Fibroblast of the aortic adventitia (primary cell): ENCODE measurements at regions not wholly inside any gene's neighbourhood (a gene's known extent, or its start where the extent isn't known, plus 50 kb on each side); places are given as distances from the start of the nearest gene placed in this dataset.

ENCODE experiments used
- DNase-seq: peaks from one replicate; pipeline ENCODE4 v3.0.0-alpha.2; 2010; ENCODE audit warnings: low read depth
- H3K4me3 ChIP-seq: 2 replicates; pipeline ENCODE4 v1.5.1; 2011; ENCODE audit warnings: low read depth, mild to moderate bottlenecking, control low read depth, low read length, moderate library complexity
- TF ChIP-seq, protein P1 (sequence below): IDR thresholded peaks from 2 replicates; pipeline ENCODE4 v1.5.1; 2011; ENCODE audit warnings: mild to moderate bottlenecking, low read length, control low read depth, inconsistent platforms; ENCODE audit not compliant: insufficient read depth

DNA sequence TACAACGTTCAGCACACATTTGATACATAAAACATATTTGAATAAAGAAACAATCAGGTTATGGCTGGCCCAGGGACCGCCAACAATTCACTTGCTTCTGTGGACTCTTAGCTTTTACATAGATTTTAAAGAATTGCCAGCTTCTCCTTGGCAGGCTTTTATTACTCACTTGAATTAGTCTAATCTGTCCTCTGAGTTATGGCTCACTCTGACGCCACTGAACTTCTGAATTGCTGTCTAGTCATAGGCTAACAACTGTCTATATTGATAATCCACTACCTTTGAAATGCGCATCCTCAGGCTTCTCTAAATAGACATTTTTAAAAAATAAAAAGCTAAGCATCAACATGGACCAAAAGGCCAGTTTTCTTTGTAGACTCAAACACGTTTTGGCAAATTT lies 317.4 kb upstream of the SGCD start:
- DNase-seq, result no peak
- no peak overlapping the region for H3K4me3 ChIP-seq
- TF ChIP-seq, protein P1, sequence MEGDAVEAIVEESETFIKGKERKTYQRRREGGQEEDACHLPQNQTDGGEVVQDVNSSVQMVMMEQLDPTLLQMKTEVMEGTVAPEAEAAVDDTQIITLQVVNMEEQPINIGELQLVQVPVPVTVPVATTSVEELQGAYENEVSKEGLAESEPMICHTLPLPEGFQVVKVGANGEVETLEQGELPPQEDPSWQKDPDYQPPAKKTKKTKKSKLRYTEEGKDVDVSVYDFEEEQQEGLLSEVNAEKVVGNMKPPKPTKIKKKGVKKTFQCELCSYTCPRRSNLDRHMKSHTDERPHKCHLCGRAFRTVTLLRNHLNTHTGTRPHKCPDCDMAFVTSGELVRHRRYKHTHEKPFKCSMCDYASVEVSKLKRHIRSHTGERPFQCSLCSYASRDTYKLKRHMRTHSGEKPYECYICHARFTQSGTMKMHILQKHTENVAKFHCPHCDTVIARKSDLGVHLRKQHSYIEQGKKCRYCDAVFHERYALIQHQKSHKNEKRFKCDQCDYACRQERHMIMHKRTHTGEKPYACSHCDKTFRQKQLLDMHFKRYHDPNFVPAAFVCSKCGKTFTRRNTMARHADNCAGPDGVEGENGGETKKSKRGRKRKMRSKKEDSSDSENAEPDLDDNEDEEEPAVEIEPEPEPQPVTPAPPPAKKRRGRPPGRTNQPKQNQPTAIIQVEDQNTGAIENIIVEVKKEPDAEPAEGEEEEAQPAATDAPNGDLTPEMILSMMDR, result no peak

DNA sequence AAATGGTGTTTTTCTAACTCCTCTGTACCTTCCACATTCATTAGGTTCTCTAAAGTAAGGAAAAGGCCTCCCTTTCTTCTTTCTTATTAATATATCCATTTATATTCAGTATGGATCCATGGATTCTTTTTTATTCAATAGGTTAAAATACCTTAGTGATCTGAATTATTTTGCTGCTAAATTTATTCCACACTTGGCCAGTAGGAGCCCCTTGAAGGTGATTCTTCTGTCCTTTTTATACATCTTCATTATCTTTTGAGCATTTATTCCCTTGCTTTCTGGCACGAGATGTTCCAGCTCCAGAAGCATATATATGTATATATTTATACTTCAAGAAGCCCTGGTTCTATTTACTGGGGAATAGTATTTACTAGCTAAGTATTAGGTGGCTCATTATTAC lies 311.8 kb upstream of the SGCD start:
- TF ChIP-seq, protein P1, result no peak
- no peak for DNase-seq
- no peak overlapping the region for H3K4me3 ChIP-seq

DNA sequence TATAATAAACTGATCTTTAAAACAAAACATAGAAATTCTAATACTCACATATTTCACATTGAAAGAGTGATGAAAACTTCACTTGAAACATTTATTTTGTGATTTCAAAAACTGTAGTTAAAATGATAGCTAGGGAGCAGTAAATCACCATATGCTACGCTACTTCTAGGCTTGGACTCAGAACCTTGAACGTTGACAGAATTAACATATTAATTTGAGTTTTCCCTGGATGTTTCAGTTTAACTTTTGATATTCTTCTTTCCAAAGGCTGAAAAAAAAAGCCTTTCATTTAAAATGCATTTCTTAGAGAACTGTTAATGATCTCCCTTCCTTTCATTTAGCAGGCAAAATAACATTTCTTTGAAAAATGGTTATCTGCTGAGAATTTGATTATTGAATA lies 307.8 kb upstream of the SGCD start:
- no peak overlapping the region for H3K4me3 ChIP-seq
- DNase-seq, result no peak
- TF ChIP-seq, protein P1, result no peak

DNA sequence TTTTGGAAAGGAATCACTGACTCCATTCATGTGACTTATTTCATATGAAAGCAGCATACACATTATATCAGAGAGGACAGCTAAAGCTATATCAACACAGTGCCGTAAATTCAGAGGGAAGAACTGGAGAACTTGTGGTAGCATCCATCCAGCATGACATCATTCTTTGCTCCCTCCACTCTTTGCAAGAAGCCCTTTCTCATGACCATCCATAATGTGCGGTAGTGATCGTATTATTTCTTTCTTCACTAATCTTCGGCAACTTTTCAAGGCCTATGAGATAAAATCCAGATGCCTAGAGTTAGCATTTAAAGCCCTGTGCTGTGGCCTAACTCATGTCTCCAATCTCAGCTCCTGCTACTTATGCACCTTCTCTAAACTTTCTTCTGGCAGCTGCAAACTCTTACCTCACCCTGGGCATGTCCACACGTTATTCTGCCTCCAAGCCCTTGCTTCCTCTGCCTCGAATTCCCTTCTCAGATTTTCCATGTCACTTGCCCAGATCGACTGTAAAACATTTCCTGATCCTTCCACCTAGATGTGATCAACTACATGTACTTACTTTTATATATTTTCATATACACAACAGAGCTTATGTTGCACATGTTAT lies 307.3 kb upstream of the SGCD start:
- no peak overlapping the region for H3K4me3 ChIP-seq
- DNase-seq, result no peak
- TF ChIP-seq, protein P1, result no peak

DNA sequence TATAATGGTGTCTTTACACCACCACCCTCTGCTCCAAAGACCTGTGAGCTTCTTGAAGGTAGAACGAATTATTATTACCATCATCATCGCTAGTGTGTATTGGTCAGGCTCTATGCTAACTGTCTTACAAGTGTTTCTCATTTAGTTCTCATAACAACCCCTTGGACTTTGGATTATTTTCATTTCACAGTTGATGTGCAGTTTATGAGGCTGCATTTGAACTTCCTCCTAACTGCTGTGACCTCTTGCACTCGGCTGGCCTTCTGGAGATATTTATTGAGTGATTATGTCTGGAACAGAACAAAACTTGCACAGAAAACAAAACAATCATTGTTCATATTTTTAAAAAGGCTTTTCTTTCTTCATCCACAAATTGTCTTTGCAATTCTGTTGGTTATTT lies 306.3 kb upstream of the SGCD start:
- TF ChIP-seq, protein P1, result no peak
- H3K4me3 ChIP-seq, result no peak overlapping the region
- DNase-seq, result no peak

DNA sequence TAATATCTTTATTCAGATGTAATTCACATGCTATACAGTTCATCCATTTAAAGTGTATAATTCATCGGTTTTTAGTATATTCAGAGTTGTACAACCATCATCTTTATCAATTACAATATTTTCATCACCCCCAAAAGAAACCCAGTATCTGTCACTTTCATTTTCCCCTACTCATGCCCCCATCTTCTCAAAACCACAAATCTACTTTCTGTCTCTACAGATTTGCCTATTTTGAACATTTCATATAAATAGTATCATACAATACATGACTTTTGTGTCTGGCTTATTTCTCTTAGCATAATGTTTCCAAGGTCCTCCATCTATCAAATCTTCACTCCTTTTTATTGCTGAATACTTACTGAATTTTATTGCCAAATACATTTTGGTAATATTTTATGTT lies 305.1 kb upstream of the SGCD start:
- TF ChIP-seq, protein P1, result no peak
- no peak overlapping the region for H3K4me3 ChIP-seq
- DNase-seq, result no peak

DNA sequence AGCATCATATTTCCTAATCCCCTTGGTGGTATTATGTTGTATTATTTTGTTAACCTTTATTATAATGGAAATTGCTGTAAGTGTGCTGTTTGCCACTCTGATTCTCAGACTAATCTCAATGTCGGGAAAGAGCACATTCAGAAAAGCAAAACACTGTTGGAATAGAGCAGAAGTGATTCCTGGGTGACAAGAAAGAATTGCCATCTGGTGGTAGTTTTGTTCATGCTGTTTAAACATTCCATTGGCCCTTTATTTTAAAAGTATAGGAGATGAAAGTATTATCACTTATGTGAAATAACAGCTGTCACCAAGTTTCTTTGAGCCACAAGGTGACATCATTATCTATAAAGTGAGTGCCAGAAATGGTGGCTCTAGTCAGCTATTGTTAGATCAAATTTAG lies 301.3 kb upstream of the SGCD start:
- TF ChIP-seq, protein P1, result no peak
- no peak overlapping the region for H3K4me3 ChIP-seq
- no peak for DNase-seq
